ENCODE measurements at regions not wholly inside any gene's neighbourhood (a gene's known extent, or its start where the extent isn't known, plus 50 kb on each side); places are given as distances from the start of the nearest gene placed in this dataset.

- no peak for TF ChIP-seq EZH2phosphoT487 (IDR thresholded peaks at IDR 0.05; ENCODE audit: borderline replicate concordance, low read length)
- TF ChIP-seq EZH2 (IDR thresholded peaks at IDR 0.05; ENCODE audit: low read length, unreplicated experiment) = no peak
- TF ChIP-seq CTCF (conservative IDR thresholded peaks at IDR 0.05; ENCODE audit: low read depth, low read length) = no peak
Measured at GRCh38 chr10:50992972-50993766, 81.1 kb upstream of the PRKG1 start.

Measured in PC-3 (cell line).